Renal cortex interstitium (tissue), 11 donors: ENCODE measurements at regions not wholly inside any gene's neighbourhood (a gene's known extent, or its start where the extent isn't known, plus 50 kb on each side); places are given as distances from the start of the nearest gene placed in this dataset.
"Not testable (repeated sequence)": the region's sequence is repeated elsewhere in the genome, so short reads cannot be mapped to it uniquely, and the experiment has no call there.

Source experiments
- DNase-seq, 11 donors: peaks; one replicate each; pipeline ENCODE4 v3.0.0-alpha.2; 2013; ENCODE audit warnings: low read depth in 9 of 11, low spot score in 4 of 11; ENCODE audit errors: extremely low read depth in 1 of 11

DNA sequence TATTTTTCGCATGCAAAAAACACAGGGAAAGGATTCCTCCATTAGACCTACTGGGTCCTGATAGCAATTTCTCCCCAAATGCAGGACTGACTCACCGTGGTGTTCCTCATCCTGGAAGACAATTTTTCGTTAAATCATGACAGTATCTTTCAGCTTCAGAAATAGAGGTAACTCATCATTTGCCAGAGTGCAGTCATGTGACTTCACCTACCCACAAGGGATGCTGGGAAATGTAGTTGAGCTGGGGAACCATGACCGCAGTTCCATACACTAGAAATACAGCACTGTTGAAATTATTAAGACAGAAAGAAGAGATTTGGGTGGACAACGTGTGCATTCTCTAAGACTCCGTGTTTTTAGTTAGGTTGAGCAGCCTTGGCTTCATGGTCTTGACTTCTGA, 269.5 kb upstream of the USP9Y start:
- no peak for DNase-seq

DNA sequence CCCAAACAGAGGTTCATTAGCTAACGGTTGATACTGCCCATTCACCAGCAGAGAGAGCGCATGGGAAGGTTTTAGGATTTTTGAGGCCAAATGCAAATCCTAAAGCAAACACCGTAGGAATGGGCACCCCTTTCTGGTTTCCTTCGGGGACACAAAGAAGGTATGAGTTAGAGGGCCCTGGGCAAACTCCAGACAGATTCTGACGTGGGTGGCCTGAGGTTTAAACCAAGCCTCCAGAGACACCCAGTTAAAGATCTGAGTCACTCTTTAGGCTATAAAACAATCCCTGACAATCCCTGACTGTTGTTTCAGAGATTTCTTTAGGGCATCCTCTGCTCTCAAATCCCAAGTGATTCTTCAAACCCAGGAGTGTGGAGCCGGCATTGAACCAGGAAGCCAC, 262.2 kb upstream of the USP9Y start:
- DNase-seq: not testable (repeated sequence)

DNA sequence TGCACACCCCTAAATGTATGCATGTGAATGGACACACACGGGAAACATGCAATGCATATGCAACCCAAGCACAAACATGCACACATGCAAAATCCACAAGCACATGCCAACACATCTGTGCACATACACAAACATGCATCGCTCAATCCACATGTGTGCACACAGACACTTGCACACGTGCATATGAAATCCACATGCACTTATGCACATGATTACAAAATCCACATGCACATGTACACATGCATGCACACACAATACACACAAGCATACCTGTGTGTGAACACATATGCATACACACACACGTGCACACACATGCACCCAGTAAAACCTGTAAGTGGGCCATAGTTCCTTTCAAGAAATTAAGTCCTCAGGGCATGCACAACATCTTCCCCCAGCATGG, 256.8 kb upstream of the USP9Y start:
- no peak for DNase-seq

DNA sequence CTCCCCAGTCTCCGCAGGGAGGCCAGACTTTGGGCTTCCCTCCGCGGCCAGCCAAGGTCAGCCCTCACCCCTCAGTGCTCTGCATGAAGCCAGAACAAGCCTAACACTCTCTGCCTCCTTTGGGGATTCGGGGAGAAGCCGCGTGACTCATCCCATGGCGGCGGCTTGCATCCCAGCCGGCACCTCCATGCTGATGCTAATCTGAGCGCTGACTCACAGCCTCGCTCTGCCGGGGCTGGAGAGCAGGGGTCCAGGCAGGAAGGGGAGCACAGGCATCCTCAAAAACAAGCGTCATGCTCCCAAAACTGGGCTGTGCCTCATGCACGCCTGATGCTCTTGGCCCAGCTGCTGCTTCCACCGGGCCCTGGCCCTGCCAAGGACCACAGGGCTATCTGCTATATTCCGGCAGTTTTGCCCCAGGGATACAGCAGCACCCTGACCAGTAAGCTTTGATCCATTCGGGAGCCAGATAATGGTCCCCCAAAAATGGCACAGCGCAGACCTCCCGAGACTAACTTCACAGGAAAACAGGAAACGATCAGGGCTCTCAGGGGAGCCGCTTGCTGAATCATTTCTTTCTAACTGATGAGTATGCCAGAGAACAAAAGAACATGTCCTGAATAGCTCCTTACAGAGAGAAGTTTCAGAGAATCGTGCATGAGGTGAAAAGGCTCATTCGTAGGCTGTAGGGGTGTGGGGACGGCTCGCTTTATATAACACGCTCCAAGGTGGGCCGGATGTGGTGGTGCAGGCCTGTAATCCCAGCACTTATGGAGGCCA, 254.4 kb upstream of the USP9Y start:
- DNase-seq: not testable (repeated sequence)

DNA sequence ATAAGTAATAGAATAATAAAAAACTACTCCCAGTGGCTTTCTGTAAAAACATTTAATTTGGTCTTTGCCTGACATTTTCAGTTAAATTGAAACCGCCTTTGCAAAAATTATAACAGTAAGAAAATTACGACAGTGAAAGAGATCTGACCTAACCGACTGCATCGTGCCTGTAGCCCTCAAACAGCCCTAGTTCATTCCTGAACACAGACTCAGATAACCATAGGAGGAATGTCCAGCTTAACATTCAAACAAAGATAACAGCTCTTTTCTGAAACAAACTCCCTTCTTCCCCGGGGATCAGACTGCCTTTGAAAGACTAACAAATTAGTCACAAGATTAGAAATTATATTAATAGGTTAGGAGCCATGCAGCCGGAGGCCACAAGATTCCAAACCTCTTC, 252.5 kb upstream of the USP9Y start:
- not testable (repeated sequence) for DNase-seq

DNA sequence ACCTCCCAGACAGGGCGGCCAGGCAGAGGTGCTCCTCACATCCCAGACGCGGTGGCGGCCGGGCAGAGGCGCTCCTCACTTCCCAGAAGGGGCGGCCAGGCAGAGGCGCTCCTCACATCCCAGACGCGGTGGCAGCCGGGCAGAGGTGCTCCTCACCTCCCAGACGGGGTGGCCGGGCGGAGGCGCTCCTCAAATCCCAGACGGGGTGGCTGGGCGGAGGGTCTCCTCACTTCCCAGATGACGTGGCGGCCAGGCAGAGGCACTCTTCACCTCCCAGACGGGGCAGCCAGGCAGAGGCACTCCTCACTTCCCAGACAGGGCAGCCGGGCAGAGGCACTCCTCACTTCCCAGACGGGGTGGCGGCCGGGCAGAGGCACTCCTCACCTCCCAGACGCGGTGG, 247.7 kb upstream of the USP9Y start:
- not testable (repeated sequence) for DNase-seq

DNA sequence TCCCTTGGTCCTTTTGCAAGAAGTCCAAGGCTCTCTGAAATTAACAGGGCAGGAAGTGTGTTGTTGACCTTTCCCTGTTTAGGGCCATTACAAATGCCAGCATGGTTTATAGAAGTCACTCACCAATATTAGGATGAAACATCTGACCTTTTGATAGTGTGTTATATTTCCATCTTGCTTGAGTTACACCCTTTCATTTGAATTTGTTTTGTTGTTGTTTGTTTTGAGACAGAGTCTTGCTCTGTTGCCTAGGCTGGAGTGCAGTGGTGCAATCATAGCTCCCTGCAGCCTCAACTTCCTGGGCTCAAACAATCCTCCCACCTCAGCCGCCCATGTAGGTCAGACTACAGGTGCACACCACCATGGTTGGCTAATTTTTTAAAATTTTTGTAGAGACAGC, 241.1 kb upstream of the USP9Y start:
- no peak for DNase-seq

DNA sequence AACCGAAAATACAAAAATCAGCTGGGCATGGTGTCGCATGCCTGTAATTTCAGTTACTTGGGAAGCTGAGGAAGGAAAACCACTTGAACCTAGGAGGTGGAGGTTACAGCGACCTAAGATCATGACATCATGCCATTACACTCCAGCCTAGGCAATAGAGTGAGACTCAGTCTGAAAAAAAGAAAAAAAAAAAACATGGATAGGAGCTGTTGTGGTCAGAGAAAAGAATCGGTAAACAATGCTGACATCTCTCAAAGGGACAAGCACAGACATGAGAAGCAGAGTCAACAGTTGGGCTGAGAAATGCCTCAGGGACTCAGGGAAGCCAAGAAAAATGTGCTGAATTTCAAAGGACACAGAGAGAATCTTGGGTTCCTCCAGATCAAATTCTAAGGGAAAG, 236.9 kb upstream of the USP9Y start:
- no peak for DNase-seq

DNA sequence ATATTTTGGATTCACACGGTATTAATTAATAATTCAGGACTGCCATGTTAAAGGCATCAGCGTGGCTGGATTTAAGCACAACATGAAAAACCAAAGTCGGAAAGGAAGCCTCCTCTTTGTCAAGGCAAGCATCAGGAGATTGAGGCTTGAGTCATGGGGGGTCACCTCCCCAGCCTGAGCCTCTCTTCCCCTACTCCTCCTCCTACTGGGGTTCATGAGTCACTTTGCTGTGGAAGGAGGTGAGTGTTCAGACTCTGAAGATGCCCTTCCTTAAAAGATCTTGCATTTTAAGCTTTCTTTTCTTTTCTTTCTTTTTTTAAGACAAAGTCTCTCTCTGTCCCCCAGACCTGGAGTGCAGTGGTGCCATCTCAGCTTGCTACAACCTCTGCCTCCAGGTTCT, 235.3 kb upstream of the USP9Y start:
- no peak for DNase-seq

DNA sequence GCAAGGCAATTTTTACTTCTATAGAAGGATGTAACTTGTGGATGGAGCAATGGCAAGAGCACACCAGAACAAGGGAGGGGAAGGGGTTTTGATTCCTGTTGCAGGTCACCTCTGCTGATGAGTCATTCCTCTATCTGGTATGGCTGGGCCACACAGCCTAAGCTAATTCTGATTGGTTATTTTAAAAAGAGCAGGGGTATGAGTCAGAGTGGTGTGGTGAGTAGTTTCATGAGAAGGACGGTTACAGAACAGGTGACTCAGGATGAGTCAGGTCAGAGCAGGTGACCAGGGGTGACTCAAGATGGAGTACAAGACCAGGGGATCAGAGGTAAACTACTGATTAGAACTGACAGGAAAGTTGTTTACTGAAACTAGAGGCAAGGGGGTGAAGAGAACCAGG, 231.9 kb upstream of the USP9Y start:
- no peak for DNase-seq

DNA sequence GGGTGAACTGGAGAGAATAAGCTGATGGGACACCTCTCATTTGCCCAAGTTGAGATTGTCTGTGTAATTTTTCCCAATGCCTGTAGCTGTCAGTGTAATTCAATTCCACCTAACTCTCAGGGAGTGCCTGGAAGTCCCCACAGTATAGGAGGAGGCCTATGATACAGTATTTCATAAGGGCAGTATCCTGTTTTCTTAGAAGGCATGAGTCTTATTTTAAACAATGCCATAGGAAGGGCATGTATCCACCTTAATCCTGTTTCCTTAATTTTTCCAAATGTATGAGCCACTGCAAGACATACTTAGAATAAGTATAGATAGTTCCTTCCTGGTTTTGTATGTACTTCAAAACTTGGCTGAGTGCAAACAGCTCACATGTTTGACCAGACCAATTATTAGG, 226.6 kb upstream of the USP9Y start:
- DNase-seq: no peak

DNA sequence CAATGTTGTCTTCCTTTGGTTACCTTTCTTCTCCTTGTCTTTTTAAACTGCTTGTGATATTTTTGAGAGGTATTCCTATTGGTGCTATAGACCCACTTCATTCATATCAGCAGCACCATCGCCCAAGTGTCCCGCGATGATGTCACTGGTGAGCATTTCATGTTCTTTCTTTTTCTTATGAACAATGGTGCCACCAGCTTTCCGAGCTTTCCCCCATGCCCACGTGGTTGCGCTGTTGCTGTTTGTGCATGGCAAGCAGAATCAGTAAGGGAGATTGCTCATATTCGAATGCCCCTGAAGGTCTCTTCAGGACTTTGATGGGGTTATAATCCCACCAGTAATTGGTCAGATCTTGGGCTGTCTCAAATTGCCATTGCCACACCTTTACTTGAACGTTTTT, 221.6 kb upstream of the USP9Y start:
- no peak for DNase-seq

DNA sequence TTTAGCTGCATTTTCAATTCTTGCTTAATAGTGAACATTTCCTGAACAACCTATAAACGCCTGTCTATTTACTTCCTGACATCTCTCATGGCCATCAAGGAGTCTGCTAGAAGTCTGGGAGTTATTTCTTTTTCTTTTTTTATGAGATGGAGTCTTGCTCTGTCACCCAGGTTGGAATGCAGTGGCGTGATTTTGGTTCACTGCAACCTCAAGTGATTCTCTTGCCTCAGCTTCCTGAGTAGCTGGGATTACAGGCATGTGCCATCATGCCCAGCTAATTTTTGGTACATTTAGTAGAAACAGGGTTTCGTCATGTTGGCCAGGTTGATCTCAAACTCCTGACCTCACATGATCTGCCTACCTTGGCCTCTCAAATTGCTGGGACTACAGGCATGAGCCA, 217.6 kb upstream of the USP9Y start:
- DNase-seq: no peak

DNA sequence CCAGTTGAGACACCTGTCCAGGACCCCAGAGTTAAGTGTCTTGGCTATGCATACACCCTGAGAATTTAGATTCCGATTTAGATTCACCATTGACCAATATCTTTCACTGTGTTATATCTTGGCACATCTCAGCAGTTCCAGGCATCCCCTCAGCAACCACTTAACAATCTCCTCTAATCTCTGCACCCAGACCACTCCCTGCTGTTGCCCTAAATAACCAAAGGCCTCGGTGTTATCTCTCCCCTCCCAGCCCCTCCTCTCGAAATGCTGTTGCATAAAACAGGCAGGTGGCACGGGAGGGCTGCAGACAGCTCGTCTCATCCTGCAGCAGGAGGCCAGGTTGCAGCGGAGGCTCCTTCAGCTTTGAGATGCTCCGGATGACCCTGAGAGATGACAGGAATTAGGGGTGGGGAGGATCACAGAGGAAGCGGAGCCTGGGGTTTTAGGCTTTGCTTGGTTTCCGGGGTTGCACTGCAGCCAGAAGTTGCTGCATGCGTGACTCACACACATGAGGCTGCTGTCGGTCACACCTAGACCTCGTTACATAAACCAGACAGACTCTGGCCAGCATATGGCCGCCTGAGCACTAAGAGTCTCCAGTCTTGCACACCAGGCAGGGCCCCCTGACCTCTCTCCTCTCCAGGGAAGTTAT, 210.3 kb upstream of the USP9Y start:
- DNase-seq: no peak

DNA sequence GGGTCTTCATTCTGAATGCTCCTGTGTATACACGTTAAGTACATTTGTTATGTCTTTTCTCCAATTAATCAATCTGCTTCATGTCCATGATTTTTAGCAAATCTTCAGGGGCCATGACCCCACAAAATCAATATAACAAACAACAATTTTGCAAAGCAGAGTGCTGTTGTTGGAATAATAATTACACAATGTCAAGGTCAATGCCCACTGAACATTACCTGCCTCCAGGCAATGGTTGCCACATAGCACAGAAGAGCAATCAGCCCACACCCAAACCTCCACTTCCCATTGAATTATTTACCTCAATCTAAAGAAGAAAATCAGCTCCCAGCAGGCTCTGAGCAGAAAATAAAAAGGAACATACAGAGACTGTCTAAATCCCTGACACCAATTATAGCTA, 208.8 kb upstream of the USP9Y start:
- no peak for DNase-seq

DNA sequence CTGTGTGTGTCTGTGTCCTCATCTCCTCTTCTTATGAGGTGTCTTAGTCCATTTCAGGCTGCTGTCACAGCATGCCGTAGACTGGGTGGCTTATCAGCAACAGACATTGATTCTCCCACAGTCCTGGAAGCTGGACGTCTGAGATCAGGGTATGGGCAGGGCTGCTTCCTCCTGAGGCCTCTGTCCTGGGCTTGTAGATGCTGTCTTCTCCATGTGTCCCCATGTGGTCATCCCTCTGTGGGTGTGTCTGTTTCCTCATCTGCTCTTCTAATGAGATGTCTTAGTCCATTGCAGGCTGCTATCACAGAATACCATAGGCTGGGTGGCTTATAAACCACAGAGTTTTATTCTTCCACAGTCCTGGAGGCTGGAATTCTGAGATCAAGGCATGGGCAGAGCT, 205.0 kb upstream of the USP9Y start:
- no peak for DNase-seq

DNA sequence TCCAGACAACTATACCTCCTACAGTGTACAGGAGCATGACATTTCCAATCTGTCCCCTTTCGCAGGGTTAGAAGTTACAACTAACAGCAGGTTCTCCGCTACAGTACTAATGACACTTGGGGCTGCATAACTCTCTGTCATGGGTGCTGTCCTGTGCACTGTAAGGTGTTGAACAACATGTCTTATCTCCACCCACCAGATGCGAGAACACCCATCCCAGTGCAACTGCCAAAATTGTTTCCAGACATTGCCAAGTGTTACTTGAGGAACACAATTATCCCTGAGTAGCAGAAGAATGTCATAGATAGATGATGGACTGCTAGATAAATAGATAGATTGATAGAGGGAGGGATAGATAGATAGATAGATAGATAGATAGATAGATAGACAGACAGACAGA, 200.9 kb upstream of the USP9Y start:
- no peak for DNase-seq

DNA sequence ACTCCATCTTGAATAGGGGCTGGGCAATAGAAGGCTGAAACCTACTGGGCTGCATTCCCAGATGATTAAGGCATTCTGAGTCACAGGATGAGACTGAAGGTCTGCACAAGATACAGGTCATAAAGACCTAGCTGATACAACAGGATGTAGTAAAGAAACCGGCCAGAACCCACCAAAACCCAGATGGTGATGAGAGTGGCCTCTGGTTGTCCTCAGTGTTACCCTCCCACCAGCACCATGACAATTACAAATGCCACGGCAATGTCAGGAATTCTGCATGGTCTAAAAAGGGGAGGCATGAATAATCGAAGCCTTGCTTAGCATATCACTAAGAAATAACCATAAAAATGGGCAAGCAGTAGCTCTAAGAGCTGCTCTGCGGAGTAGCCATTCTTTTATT, 197.0 kb upstream of the USP9Y start:
- DNase-seq: not testable (repeated sequence)

DNA sequence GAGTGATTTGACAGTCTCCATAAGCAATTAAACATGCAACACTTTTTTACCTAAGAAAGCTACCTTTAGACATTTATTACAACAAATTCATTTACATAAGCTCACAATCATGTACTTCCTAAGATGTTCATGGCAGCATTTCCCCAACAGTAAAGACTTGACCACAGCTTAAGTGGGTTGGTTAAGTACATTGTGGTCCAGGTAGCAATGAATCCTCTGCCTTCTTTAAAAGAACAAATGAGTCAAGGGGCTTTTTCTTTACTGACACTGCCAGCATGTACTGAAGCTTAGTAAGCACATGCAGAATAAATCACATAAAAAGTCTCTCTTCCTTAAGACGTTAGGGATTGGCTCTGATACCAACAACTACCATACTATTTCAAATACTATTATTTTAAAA, 183.7 kb upstream of the USP9Y start:
- no peak for DNase-seq

DNA sequence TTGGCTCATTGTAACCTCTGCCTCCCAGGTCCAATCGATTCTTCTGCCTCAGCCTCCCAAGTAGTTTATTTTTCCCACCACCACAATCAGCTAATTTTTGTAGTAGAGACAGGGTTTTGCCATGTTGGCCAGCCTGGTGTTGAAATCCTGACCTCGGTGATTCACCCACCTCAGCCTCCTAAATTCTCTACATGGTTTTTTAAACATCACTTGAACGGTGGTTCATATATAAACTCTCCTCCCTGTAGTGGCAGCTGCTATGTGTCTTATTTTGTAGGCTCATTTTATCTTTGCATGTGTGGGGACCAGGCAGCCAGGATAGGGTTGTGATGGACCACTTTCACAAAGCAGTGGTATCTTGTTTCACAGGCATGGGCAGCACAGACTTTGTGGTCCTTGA, 175.8 kb upstream of the USP9Y start:
- DNase-seq: no peak
